SJSA1 (cell line): ENCODE measurements at regions not wholly inside any gene's neighbourhood (a gene's known extent, or its start where the extent isn't known, plus 50 kb on each side); places are given as distances from the start of the nearest gene placed in this dataset.

Experiments
- DNase-seq, 2 experiments: peaks; one replicate each; pipeline ENCODE4 v3.0.0-alpha.2; 2015 to 2020; ENCODE audit warnings: low spot score in 2 of 2, low read depth in 1 of 2
- H3K27ac ChIP-seq: fragments of 250-450 bp; sonication (Bioruptor Pico); 2 replicates; pipeline ENCODE4 v1.5.1; 2020; ENCODE audit warnings: mild to moderate bottlenecking, moderate library complexity
- H3K27me3 ChIP-seq: fragments of 250-450 bp; sonication (Bioruptor Pico); replicated peaks from 2 replicates; pipeline ENCODE4 v1.5.1; 2020; ENCODE audit warnings: mild to moderate bottlenecking, moderate library complexity
- H3K36me3 ChIP-seq: fragments of 250-450 bp; sonication (Bioruptor Pico); 2 replicates; pipeline ENCODE4 v1.5.1; 2020; ENCODE audit warnings: mild to moderate bottlenecking
- H3K4me1 ChIP-seq: fragments of 250-450 bp; sonication (Bioruptor Pico); replicated peaks from 2 replicates; pipeline ENCODE4 v1.6.1; 2021; ENCODE audit warnings: mild to moderate bottlenecking
- H3K4me3 ChIP-seq: fragments of 250-450 bp; sonication (Bioruptor Pico); 2 replicates; pipeline ENCODE4 v1.5.1; 2020; ENCODE audit warnings: mild to moderate bottlenecking
- H3K9me3 ChIP-seq: fragments of 250-450 bp; sonication (Bioruptor Pico); replicated peaks from 2 replicates; pipeline ENCODE4 v1.5.1; 2020; ENCODE audit warnings: mild to moderate bottlenecking

GRCh38 chr6:119562168-119562567 lies 212.6 kb upstream of the MAN1A1 start:
- no peaks in the 10 kb centered on the region for H3K4me1 ChIP-seq
- H3K27ac ChIP-seq = no peak overlapping the region
- H3K27me3 ChIP-seq = no peaks in the 10 kb centered on the region
- DNase-seq = no peak
- H3K4me3 ChIP-seq = no peak overlapping the region
- no peaks in the 10 kb centered on the region for H3K9me3 ChIP-seq
- no peaks in the 10 kb centered on the region for H3K36me3 ChIP-seq

- Histone ChIP-seq H3K27ac (no peak overlapping the region), H3K36me3 (no peaks in the 10 kb centered on the region), H3K4me3 (no peak overlapping the region), H3K27me3 (no peaks in the 10 kb centered on the region), H3K9me3 (no peaks in the 10 kb centered on the region), H3K4me1 (no peaks in the 10 kb centered on the region)
- DNase-seq = no peak
Observed at GRCh38 chr6:119559586-119559985, 210.0 kb upstream of the MAN1A1 start.

- Histone ChIP-seq H3K27ac (no peak overlapping the region), H3K9me3 (no peaks in the 10 kb centered on the region), H3K4me1 (no peaks in the 10 kb centered on the region), H3K27me3 (no peaks in the 10 kb centered on the region), H3K36me3 (no peaks in the 10 kb centered on the region), H3K4me3 (no peak overlapping the region)
- DNase-seq = no peak
Observed at GRCh38 chr6:119557239-119557638, 207.7 kb upstream of the MAN1A1 start.

GRCh38 chr6:119552021-119552420 lies 202.5 kb upstream of the MAN1A1 start:
- no peak overlapping the region for H3K4me3 ChIP-seq
- H3K27me3 ChIP-seq = no peaks in the 10 kb centered on the region
- no peaks in the 10 kb centered on the region for H3K36me3 ChIP-seq
- H3K9me3 ChIP-seq = no peaks in the 10 kb centered on the region
- H3K27ac ChIP-seq = no peak overlapping the region
- no peak for DNase-seq
- no peaks in the 10 kb centered on the region for H3K4me1 ChIP-seq

- no peaks in the 10 kb centered on the region for H3K36me3 ChIP-seq
- H3K9me3 ChIP-seq = no peaks in the 10 kb centered on the region
- H3K27ac ChIP-seq = no peak overlapping the region
- H3K27me3 ChIP-seq = no peaks in the 10 kb centered on the region
- no peak overlapping the region for H3K4me3 ChIP-seq
- no peaks in the 10 kb centered on the region for H3K4me1 ChIP-seq
- no peak for DNase-seq
Observed at GRCh38 chr6:119547024-119547423, 197.5 kb upstream of the MAN1A1 start.

- Histone ChIP-seq H3K4me1 (peaks cover 5% of the 10 kb centered on the region), H3K27me3 (no peaks in the 10 kb centered on the region), H3K36me3 (no peaks in the 10 kb centered on the region), H3K27ac (no peak overlapping the region), H3K9me3 (no peaks in the 10 kb centered on the region), H3K4me3 (no peak overlapping the region)
- no peak for DNase-seq
Observed at GRCh38 chr6:119545245-119545644, 195.7 kb upstream of the MAN1A1 start.

GRCh38 chr6:119544325-119545175 lies 195.0 kb upstream of the MAN1A1 start:
- peaks cover 5% of the 10 kb centered on the region for H3K4me1 ChIP-seq
- H3K36me3 ChIP-seq = no peaks in the 10 kb centered on the region
- H3K27me3 ChIP-seq = no peaks in the 10 kb centered on the region
- no peak overlapping the region for H3K27ac ChIP-seq
- no peak for DNase-seq
- H3K9me3 ChIP-seq = no peaks in the 10 kb centered on the region
- H3K4me3 ChIP-seq = no peak overlapping the region

- DNase-seq = no peak
- Histone ChIP-seq H3K27ac (no peak overlapping the region), H3K4me3 (no peak overlapping the region), H3K27me3 (no peaks in the 10 kb centered on the region), H3K9me3 (no peaks in the 10 kb centered on the region), H3K36me3 (no peaks in the 10 kb centered on the region), H3K4me1 (peaks cover 5% of the 10 kb centered on the region)
Observed at GRCh38 chr6:119543332-119543731, 193.8 kb upstream of the MAN1A1 start.

- H3K36me3 ChIP-seq = no peaks in the 10 kb centered on the region
Observed at GRCh38 chr6:119542037-119542436, 192.5 kb upstream of the MAN1A1 start.

GRCh38 chr6:119541132-119541905 lies 191.8 kb upstream of the MAN1A1 start:
- Histone ChIP-seq H3K27me3 (no peaks in the 10 kb centered on the region), H3K36me3 (no peaks in the 10 kb centered on the region), H3K4me3 (no peak overlapping the region), H3K27ac (no peak overlapping the region; the same call in 1 of the 2 replicates), H3K9me3 (no peaks in the 10 kb centered on the region), H3K4me1 (peaks cover 5% of the 10 kb centered on the region)
- DNase-seq = peak in 1 of 2 experiments; percentile 64

More at GRCh38 chr6:119542037-119542436, 192.5 kb upstream of the MAN1A1 start:
- Histone ChIP-seq H3K27ac (no peak overlapping the region), H3K27me3 (no peaks in the 10 kb centered on the region), H3K4me3 (no peak overlapping the region), H3K4me1 (peaks cover 5% of the 10 kb centered on the region), H3K9me3 (no peaks in the 10 kb centered on the region)
- no peak for DNase-seq

- Histone ChIP-seq H3K27ac (no peak overlapping the region), H3K4me1 (peaks cover 5% of the 10 kb centered on the region), H3K27me3 (no peaks in the 10 kb centered on the region), H3K4me3 (no peak overlapping the region), H3K36me3 (no peaks in the 10 kb centered on the region), H3K9me3 (no peaks in the 10 kb centered on the region)
- no peak for DNase-seq
Observed at GRCh38 chr6:119540417-119540816, 190.9 kb upstream of the MAN1A1 start.

- no peak overlapping the region for H3K4me3 ChIP-seq
- DNase-seq = no peak
- H3K9me3 ChIP-seq = no peaks in the 10 kb centered on the region
- H3K4me1 ChIP-seq = peaks cover 5% of the 10 kb centered on the region
- no peak overlapping the region for H3K27ac ChIP-seq
- no peaks in the 10 kb centered on the region for H3K27me3 ChIP-seq
- H3K36me3 ChIP-seq = no peaks in the 10 kb centered on the region
Observed at GRCh38 chr6:119539066-119539746, 189.6 kb upstream of the MAN1A1 start.

- Histone ChIP-seq H3K27ac (no peak overlapping the region), H3K4me3 (no peak overlapping the region), H3K36me3 (no peaks in the 10 kb centered on the region), H3K27me3 (no peaks in the 10 kb centered on the region), H3K4me1 (peaks cover 9% of the 10 kb centered on the region), H3K9me3 (no peaks in the 10 kb centered on the region)
- no peak for DNase-seq
Observed at GRCh38 chr6:119536666-119537065, 187.1 kb upstream of the MAN1A1 start.

- H3K9me3 ChIP-seq = no peaks in the 10 kb centered on the region
- H3K36me3 ChIP-seq = no peaks in the 10 kb centered on the region
- H3K4me1 ChIP-seq = 0 out of 2 replicates have a peak, but pooled peaks cover 5% of the 10 kb centered on the region
- H3K4me3 ChIP-seq = no peak overlapping the region
- H3K27me3 ChIP-seq = no peaks in the 10 kb centered on the region
- H3K27ac ChIP-seq = no peak overlapping the region
- DNase-seq = no peak
Observed at GRCh38 chr6:119535332-119535731, 185.8 kb upstream of the MAN1A1 start.
